NOMO-1 (cell line): ENCODE measurements at regions not wholly inside any gene's neighbourhood (a gene's known extent, or its start where the extent isn't known, plus 50 kb on each side); places are given as distances from the start of the nearest gene placed in this dataset.

Source experiments
- DNase-seq, 2 experiments: peaks; one replicate each; lab custom pipeline; 2025; ENCODE audit not compliant: unreplicated experiment in 2 of 2; lab: John Stamatoyannopoulos, UW

DNA sequence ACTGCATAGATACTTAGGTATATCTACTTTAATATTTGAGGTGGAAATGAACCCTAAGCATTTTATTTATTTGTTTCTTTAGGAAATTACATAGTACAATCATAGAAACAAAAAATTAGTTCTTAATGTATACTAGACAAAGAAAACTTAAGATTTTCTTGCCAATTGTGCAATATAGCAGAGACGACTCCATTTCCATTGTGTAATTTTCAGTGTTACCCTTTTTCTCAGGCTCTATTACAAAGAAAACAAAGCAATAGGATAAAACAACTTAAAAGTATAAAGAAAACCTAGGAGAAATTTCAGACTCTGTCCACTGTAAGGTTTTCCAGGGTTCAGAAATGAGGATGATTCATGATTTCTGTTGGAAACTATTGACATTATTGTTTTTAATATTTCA lies 89.0 kb upstream of the SERTAD2 start:
- peak in 1 of 2 experiments; percentile 29 for DNase-seq

DNA sequence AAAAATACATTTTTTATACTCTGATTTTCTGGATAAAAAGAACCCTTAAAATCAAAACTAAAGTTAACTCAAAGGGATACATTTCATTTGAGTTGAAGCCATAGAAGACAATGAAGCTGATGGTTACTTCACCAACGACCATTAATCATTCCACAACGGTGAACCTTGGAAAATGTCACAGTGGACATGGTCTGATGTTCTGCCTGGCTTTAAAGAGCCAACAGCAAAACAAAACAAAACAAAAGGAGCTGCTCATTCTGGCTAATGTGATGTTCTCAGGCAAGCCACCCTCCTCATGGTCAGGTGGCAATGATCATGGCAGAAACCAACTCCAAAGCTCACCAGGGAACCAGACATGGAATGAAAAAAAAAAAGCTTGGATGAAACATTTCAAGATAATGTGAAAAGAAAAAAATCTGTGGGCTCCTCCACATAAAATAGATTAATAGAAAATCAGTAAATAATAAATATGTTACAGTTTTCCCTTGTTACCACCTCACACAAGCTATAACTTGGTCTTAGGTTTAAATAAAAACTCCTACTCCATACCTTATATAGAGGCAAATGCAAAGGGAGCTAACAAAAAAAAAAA lies 90.1 kb upstream of the SERTAD2 start:
- DNase-seq, result no peak

DNA sequence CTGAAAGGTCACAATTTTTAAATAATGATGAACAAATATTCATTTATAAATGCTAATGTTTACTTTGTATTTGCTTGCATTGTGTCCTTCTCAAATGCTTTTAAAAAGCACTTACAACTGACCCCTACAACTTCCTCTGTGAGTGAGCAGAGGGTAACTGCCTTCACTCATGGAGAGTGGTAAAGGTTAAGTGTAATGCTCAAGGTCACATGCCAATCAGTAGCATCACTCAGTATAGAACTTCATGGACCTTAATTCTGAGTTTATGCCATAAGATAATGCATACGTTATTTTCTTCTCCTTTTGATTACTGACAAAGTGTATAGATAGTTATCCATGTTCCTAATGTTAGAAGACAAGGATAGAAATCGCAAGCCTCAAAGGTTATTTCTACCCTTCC lies 91.8 kb upstream of the SERTAD2 start:
- DNase-seq, result no peak

DNA sequence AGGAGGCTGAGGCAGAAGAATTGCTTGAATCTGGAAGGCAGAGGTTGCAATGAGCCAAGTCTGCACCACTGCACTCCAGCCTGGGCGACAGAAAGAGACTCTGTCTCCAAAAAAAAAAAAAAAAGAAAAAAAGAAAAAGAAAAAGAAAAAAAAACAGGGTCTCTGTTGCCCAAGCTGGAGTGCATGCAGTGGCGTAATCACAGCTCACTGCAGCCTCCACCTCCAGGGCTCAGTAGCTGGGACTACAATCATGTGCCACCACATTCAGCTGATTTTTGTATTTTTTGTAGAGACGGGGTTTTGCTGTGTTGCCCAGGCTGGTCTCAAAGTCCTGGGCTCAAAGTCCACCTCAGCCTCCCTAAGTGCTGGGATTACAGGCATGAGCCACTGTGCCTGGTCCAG lies 94.0 kb upstream of the SERTAD2 start:
- peak; percentile 41 to 44 for DNase-seq

DNA sequence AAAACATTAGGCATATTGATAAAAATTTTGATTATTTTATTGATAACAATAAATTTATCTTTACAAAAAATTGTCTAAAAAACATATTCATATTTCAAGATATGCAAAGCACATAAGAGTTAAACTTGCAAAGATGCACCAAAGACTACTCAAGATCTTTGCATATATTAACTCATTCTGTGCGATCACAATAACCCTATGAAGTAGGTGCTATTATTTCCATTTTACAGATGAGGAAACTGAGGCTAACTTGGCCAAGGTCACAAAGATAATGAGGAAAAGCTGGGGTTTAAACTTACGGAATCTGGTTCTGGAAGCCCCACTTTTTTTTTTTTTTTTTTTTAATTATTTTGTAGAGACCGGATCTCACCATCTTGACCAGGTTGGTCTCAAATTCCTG lies 94.4 kb upstream of the SERTAD2 start:
- no peak for DNase-seq

DNA sequence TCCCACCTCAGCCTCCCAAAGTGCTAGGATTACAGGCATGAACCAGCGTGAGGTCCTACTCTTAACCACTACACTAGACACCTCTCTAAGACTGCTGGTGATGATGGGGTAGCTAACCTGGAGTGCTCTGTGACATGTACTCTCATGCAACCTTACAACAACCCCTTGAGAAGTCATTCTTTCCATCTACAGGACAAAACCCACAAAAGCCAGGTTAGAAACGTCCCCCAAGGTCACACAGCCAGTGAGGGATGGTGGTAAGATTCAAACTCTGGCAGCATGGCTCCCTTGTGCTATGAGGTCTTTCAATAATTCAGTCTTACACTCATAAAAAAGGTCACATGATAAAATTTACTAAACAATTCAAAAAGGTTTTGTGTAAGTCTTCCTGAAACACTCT lies 94.8 kb upstream of the SERTAD2 start:
- no peak for DNase-seq

DNA sequence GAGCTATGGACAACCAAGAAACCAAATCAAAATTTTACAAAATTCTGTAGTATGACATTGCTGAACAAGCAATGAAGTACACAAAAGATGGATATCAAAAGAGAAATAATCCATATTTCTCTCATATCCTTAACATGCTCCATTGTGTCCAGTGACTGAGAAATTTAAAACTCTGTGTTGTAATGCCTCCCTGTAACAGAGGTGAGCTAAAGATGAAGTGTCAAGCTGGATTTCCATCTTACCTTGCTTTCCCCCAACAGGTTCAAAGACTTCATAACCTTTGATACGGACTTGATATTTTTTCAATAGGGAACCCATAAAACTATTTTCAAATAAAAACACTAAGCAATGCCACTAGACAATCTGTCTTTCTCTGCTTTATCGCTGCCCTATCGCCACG lies 95.7 kb upstream of the SERTAD2 start:
- no peak for DNase-seq

DNA sequence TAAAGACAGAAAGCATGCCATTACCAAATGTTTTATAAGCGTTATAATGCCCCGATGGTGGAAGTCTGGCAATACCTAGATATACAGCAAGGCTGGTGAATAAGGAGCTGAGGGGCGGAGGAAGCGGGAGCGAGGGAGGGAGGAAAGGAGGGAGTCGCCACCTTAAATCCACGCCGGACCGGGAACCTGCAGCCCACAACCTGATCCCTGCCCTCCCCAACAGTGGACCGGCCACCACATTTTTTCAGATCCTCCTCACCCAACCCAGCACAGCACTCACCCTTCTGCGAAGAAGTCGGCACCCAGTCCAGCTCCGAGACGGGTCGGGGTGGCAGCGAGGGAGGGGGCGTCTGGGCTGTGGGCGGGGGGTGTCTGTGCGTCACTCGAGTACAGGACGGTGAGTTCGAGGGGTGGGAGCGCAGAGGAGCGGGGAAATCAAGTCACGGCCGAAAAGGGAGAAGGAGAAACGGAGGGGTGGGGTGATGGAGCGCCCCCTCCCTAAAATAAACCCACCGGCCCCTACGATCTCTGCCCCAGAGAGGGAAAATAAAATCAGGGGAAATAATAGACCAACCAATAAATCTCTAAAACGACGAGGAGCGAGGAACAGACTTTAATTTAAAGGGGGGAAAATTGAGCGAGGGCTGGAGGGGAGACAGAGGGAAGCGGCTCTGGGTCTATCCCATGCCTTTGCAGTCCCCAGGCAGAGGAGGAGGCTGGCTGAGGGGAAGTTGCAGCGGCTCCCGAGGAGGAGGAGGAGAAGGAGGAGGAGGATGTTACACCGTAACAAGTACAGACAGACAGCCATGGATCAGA lies 96.5 kb upstream of the SERTAD2 start:
- DNase-seq, result peak in 1 of 2 experiments; percentile 40

DNA sequence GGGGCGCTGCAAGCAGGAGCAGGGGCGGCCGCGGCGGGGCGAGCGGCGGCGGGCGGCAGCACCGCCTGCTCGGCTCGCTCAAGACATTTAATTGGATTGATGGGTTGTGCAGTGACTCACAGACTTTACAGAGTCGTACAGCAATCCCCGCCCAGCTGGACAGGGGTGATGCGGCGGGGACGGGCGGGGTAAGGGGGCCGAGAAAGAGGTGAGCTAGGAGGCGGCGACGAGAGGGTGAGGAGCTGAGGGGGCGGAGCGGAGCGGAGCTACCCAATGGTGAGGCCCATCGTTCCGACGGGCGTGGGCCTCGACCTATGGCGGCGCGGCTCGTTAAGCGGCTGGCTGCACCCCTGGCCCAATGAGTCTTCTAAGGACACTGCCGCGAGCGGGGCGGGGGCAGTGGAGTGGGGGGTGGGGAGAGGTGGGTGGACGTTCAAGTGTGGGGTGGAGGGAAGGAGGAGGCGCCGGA lies 97.1 kb upstream of the SERTAD2 start:
- peak; percentile 99 to 100 for DNase-seq

DNA sequence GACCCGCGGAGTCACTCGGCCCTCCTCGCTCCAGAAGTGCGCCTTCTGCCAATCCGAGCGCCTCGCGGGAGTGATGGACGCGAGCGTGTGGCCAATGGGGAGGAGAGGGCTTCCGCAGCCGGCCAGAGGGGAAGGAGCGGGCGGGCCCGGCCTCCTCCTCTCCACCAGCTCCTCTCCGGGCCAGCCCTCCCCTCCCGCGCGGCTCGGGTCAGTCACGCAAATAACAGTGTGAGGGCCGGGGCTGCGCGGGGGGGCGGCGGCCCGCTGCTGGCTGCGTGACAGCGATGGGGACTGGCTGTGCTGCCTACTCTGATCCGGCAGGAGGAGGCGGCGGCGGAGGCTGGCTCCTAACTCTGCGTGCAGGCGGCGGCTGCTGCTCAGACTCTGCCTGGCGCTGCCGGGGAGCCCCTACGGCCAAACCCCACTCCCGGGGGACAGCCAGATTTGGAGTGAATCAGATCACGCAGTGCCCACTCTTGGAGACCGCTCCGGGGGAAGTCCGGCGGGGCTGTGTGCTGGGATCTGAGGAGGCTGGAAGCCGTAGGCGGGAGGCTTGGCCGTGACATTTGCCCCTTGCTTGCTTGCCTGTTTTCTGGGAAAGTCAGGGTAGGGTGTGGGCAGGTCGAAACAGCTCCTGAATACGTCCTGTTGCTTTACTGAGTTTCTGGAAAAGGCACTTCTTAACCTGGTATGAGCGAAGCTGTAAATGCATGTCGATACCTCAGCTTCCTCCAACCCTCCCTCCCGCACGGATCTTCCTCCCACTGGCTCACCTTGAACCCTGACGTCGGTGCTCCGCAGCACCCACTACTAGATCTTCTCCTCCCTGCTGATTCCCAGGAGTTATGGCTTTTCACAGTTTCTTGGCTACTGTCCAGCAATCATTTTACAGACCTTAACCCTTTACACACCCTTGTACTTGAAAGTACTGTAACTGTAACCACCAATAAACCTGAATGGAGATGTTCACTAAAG lies 97.9 kb upstream of the SERTAD2 start:
- DNase-seq, result peak in 1 of 2 experiments; percentile 100

DNA sequence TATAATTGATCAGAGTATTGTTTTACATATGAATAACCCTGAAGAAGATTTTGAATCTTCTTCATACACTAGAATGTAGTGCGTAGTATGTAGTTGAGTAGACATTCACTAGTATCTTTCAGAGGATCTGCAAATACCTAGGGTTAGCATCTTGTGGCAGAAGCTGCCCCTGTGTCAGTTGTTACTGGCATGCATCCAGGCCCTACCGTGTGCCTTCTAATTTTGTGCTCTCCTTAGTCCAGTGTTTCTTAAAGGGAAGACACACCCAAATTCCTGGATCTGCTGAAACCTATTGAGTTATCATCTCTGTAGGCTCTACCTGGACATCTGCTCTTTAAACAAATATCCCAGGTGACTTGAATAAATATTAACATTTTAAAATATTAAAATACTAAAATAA lies 99.7 kb upstream of the SERTAD2 start:
- DNase-seq, result no peak

DNA sequence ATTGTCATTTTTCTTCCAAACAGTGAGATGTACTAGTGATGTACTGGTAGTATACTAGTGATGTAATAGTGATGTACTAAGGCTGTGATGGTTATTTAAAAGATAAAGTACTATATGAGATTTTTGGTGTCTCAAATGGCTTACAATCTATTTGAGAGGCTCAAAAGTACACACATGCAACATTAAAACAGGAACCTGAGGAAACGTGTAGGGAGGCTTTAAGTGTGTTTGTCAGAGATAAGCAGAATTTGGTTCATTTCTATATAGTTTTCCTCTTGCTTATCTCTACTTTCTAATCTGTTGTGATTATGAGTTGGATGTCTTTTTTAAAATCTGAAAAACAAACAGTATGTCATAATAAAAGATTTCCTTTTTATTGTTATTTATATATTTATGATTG lies 100.9 kb upstream of the SERTAD2 start:
- no peak for DNase-seq

DNA sequence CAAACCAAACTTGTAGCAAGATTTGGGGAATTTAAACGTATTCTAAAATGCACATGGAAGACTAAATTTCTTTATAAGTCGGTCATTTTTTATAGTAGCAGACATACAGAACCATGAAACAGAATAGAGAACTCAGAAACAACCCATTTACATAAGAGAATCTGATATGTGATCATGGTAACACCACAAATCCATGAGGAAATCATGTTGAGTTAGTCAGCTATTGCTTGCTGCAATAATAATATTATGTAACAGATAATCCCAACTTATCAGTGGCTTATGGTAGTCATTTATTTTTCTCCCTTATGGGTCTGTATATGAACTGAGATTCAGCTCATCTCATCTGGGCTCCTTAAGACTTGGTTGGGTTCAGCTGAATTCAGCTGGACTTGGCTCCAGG lies 103.4 kb upstream of the SERTAD2 start:
- no peak for DNase-seq

DNA sequence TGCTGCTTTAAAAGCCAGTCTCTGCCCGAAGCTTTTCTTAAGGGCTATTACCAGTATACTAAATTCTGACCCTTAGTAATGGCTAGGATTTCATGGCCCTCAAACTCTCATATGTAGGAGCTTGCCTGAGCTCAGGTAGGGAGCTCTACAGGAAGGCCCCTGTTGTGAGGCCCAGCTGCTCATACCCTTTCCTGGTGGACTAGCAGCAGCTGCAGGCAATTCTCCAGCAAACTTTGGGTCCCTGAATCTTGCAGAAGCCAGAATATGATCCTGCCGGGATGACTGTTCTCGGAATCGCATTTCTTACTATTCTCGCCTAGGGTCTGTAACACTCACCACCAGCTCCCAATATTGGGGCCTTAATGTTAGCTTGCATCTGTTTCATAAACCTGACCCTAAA lies 106.4 kb upstream of the SERTAD2 start:
- DNase-seq, result no peak

DNA sequence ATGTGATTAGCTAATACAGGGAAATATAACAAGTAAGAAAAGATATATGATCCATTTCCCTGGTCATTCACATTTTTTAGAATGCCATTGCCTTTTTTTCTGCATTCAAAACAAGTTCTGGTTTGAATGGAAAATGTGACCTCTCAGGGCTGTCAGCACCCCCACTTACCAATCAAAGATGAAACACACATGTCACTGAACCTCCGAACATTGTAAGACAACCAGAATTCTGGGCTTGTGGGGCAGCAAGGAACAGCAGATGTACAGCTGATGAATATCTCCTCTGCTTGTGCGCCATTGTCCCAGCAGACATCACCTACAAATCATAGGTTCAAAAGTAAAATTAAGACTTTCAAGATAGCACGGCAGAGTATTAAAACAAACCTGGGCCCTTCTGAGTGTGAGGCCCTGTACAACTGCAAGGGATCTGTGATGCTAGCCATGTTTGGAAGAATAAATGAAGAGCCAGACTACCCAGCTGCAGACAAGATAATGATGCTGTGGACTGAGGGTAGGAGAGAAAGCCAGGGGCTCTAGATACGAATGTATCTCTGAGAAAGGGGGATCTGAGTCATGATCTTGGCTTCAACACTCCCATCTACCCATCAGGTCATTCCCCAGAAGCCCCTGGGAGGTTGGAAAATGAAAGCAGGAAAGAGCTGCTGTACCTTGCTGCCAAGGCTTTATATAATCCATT lies 108.7 kb upstream of the SERTAD2 start:
- no peak for DNase-seq

DNA sequence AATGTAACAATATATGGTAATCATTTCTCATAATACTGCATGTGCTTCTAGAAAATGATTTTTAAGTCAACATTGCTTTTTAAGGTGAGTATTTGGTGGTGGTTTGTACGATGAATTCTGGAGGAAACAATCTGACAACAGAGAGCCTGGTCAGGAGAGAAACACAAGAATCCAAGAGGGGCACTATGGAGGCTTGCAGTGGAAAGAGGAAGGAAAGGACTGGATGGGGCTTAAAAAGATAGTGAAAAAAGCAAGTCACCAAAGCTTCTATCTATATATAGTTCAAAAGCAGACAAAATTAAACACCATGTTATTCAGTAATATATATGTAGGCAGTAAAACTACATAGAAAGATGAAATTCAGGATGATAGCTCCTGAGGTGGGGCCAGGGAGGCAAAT lies 109.4 kb upstream of the SERTAD2 start:
- peak; percentile 38 for DNase-seq

DNA sequence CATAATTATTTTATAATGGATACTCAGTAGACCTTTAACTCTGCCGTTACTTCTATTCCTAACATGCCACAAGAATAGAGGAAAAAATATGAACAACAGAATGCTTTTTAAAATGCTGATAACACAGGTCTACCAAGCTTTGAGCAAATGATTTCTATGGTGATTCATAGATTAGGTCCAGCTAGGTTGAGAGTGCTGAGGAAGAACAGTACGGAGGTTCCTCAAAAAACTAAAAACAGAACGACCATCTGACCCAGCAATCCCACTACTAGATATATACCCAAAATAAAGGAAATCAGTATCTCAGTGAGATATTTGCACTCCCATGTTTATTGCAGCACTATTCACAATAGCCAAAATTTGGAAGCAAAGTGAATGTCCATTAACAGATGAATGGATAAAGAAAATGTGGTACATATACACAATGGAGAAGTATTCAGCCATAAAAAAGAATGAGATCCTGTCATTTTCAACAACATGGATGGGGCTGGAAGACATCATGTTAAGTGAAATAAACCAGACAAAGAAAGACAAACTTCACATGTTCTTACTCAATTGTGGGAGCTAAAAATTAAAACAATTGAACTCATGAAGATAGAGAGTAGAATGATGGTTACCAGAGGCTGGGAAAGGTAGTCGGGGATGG lies 111.6 kb upstream of the SERTAD2 start:
- DNase-seq, result no peak

DNA sequence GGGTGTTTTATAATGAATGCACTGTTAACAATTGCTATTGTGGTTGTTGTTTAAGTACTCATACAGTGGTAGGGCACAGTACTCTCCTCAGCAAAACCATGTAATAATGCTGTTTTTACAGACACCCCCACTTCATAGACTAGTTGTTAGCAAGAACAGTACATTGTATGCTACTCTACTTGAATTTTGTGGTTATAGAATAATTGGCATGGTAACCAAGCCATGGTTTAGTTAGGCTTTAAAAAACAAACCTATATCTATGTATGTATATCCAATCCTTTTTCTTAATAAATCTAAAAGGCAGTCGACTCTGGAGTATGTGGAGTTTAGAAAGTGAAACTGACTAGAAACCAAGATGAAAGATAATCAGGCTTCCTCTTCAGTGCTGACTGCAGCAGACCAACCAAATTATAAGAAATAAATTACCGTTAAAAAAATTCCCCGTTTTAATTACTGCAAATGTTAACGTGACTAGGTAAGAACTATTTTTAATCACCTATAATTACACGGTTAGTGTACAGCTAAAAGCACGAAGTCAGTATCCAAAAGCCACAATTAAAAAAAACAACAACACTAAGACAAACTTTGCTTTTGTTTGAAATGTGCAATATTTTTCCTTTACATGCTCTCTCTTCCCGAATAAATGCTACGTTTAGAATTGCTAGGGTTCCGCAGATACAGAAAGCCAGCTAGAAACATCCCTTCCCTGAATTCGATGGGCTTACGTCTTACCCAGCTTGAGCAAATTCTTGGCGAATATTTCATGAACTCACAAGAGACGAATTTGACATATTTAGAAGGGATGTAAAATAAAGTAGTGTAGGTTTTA lies 113.3 kb upstream of the SERTAD2 start:
- peak in 1 of 2 experiments; percentile 69 for DNase-seq
